ENCODE measurements at regions not wholly inside any gene's neighbourhood (a gene's known extent, or its start where the extent isn't known, plus 50 kb on each side); places are given as distances from the start of the nearest gene placed in this dataset.

GRCh38 chr11:76276046-76276780 is 69.9 kb upstream of the WNT11 start:
- no peak for DNase-seq

- no peak for DNase-seq
Observed at GRCh38 chr11:76275446-76275845, 69.1 kb upstream of the WNT11 start.

DNA sequence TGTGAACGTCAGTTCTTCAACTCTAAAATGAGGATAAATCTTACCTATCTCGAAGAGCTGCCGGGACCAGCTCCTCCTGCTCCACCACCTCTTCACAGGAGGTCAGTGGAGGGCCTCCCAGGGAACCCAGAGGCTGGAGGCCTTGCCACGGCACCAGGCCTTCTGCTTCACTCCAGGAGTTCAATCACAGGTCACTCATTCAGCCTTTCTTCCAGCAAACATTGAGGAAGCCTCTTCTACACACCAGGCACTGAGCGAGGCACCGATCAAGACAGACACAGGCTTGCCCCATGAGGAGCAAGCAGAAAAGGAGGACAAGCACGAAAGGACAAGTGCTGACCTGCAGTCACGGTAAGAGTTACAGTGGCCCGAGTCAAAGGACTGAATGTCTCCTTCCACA is 64.8 kb upstream of the WNT11 start:
- no peak for DNase-seq

GRCh38 chr11:76270389-76270788 is 64.1 kb upstream of the WNT11 start:
- DNase-seq: no peak

DNA sequence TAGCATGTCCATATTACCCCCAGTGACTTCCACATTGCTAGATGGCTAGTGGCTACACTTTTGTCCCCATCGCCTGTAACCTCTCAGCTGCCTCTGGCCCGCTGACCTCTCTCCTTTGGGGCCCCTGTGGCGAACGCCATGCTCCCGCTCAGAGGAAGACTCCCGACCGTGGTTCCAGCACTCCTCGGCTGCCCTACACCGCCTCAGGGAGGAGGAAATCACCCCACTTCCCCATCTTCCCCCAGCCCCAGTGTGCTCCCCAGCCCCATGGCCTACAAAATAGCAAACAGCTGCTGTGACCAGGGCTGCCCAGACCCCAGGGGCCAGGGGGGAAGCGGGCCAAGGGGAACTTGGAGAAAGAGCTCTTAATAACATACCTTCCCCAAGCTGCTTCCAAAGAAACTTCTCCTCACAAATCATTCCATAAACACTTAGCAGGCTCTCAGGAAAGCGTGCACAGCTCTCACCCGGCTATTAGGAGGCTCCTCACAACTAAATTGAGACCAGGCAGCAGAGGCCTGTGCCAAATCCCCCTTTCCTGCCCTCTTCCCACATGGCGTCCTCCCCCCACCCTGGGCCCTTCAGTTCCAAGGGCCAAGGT is 63.5 kb upstream of the WNT11 start:
- no peak for DNase-seq

DNA sequence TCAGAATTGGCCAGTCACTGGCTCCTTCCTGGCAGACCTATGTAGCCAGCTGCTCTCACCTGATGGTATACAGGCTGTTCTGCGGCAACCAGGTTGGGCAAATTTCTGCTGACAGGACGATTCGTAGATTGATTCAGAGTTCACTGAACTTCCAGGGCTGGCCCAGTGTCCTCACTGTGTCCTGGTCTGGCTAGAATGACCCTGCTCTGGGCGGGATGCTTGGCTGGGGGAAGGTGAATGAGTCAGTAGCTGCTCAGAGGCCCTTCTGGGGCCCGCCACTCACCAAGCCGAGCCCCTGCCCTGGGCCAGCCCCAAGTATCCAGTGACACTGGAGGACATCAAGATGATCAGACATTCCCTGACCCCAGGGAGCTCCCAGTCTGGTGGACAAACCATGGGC is 62.9 kb upstream of the WNT11 start:
- no peak for DNase-seq

- DNase-seq: no peak
Observed at GRCh38 chr11:76268498-76268897, 62.2 kb upstream of the WNT11 start.

GRCh38 chr11:76267556-76267955 is 61.3 kb upstream of the WNT11 start:
- DNase-seq: no peak

- DNase-seq: no peak
Observed at GRCh38 chr11:76266286-76267100, 60.2 kb upstream of the WNT11 start.

DNA sequence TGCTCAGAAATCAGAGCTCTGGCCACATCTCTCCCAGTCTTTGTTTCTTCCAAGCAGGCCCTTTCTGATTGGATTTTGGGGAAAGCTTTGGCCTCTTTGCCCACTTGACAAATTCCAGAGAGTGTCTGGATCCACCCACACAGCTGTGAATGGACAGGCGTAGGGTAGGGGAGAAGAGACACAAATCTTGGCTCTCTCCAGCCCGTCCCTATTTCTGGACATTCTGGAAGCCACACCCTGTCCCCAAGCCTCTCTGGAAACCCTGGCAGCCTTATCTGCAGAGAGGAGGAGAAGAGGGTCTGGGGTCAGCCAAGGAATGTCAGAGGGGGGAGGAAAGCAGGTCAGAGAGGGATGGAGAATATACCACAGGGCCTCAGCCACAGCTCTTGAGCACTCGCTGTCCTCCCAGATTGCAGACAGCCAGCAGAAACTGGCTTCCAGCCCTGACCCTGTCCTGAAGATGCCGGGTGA is 59.5 kb upstream of the WNT11 start:
- DNase-seq: no peak

- DNase-seq: no peak
Observed at GRCh38 chr11:76263657-76264056, 57.4 kb upstream of the WNT11 start.

- no peak for DNase-seq
Observed at GRCh38 chr11:76263166-76263565, 56.9 kb upstream of the WNT11 start.

GRCh38 chr11:76260296-76260925 is 54.1 kb upstream of the WNT11 start:
- DNase-seq: no peak

DNA sequence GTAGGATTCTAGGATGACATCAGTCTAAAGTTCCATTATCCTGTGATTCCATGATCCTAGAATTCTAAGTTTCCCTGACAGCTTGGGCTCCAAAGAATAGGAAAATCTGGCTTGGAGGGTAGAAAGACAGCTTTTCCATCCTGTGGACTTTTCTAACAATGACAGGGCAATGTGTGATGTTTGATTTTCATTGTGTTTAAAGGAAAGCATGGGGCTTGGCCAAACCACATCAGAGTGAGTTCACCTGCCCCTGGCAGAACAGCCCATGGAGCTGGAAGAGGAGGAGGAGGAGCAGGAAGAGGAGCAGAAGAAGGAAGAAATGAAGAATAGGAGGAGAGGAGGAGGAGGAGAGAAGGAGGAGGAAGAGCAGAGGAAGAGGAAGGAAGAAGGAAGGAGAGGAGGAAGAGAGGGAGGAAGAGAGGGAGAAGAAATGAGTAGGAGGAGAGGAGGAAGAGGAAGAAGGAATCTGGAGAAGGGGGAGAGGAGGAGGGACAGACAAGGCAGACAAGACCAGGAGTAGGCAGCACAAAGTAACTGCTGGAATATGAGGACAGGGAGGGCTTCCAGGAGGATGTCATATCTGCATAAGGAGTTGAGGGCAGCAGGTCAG is 53.1 kb upstream of the WNT11 start:
- DNase-seq: no peak

- DNase-seq: no peak
Observed at GRCh38 chr11:76257074-76257719, 50.9 kb upstream of the WNT11 start.

GRCh38 chr11:76256448-76256847 is 50.1 kb upstream of the WNT11 start:
- DNase-seq: no peak
